ENCODE measurements at regions not wholly inside any gene's neighbourhood (a gene's known extent, or its start where the extent isn't known, plus 50 kb on each side); places are given as distances from the start of the nearest gene placed in this dataset.
"Not testable (repeated sequence)": the region's sequence is repeated elsewhere in the genome, so short reads cannot be mapped to it uniquely, and the experiment has no call there.

DNA sequence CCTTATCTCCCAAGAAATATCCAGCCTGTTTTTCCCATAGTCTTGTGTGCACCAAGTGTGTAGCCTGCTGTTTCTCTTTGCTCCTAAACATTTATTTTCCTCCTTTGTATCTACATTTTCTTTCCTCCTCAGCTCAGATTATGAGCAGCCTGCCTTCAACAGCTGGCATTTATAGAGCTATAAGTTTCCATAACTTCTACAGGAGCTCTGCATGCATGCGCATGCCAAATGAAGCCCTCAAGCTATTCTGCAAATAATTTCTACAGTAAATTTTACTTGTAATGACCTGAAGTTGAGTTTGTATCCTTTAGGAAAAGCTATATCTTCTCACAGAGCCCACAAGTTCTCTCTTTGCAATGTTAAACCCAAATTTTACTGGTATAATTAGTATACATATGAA lies 699.5 kb downstream of the CETN3 start:
- no peak for DNase-seq

- DNase-seq = no peak
Observed at GRCh38 chr5:89707891-89708290, 701.7 kb downstream of the CETN3 start.

- no peak for DNase-seq
Observed at GRCh38 chr5:89706731-89707130, 702.8 kb downstream of the CETN3 start.

DNA sequence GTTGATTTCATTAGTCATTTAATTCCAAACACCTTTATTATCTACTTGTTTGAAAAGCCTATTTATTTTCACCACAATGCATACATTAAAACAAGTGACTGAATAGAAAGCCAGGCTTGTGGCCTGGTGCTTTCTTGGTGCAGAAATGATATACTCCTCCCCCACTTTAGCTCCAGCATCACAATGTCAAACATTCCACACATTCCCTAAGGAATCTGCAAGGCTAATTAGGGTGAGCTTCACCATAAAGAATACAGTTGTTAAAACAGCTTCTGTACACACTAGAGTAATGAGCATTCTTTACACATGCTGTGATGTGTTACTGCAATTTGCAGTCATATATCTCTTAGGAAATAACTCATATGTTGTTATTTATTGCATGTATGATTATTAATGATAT lies 705.7 kb downstream of the CETN3 start:
- DNase-seq = peak; percentile 27

GRCh38 chr5:89698028-89698427 lies 711.5 kb downstream of the CETN3 start:
- no peak for DNase-seq

- peak; percentile 28 for DNase-seq
Observed at GRCh38 chr5:89697581-89697980, 712.0 kb downstream of the CETN3 start.

GRCh38 chr5:89695371-89695770 lies 714.2 kb downstream of the CETN3 start:
- DNase-seq = no peak

GRCh38 chr5:89694026-89694550 lies 715.5 kb downstream of the CETN3 start:
- DNase-seq = no peak

- DNase-seq = no peak
Observed at GRCh38 chr5:89690331-89690730, 719.2 kb downstream of the CETN3 start.

GRCh38 chr5:89686081-89686765 lies 723.3 kb downstream of the CETN3 start:
- DNase-seq = no peak

DNA sequence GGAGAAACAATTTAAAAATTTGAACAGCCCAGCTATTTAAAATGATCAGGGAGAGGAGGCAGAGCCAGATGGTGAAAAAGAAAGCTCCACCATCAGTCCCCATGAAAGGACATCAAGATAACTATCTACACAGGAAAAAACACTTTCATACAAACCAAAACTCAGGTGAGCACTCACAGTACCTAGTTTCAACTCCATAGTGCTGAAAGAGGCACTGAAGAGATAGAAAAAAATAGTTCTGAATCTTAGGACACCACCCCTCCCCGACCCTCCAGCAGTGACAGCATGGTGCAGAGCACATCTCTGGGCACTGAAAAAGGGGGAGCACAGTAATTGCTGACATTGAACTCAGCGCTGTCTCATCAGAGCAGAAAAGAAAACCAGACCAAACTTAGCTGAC lies 732.9 kb downstream of the CETN3 start:
- DNase-seq = no peak

- no peak for DNase-seq
Observed at GRCh38 chr5:89673019-89673418, 736.5 kb downstream of the CETN3 start.

DNA sequence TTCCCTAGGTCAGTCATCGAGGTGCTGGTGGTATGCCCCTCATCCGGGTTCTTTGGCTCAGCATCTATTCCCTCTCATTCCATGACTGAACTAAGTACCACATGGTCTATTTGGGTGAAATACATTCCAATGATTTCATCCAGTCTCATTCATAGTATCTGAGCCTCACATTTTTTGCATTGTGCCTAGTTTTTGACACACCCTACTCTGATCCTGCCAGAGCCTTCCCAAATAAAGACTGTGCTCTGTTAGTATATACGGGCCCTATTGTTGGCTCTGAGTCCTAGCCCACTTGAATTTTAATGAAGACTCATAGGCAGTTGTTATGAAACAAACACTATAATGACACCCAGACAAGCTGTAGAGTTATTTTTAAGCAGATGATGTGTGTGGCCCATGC lies 740.7 kb downstream of the CETN3 start:
- no peak for DNase-seq

- DNase-seq = no peak
Observed at GRCh38 chr5:89662499-89662898, 747.1 kb downstream of the CETN3 start.

DNA sequence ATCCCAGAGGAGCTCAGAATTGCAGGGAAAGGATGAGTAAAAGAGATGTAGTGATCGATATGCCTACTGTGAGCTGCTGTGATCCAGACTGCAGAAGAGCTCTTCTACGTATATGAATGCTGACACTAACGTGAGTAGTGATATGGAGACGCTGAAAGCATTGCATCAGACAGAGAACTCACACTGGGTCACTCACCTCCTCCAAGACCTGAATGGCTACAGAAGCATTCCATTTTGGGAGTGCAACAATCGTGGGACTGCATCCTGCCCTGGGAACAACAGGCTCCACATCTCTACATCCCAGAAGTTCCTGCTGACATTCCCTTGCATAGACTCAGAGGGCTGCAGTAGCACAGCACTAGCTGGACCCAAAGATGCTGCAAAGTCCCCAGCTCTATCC lies 755.9 kb upstream of the MEF2C start:
- DNase-seq = no peak

GRCh38 chr5:89634176-89634575 lies 751.2 kb upstream of the MEF2C start:
- DNase-seq = not testable (repeated sequence)

DNA sequence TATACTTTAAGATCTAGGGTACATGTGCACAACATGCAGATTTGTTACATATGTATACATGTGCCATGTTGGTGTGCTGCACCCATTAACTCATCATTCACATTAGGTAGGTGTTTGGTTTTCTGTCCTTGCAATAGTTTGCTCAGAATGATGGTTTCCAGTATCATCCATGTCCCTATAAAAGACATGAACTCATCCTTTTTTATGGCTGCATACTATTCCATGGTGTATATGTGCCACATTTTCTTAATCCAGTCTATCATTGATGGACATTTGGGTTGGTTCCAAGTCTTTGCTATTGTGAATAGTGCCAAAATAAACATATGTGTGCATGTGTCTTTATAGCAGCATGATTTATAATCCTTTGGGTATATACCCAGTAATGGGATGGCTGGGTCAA lies 747.1 kb upstream of the MEF2C start:
- DNase-seq = not testable (repeated sequence)

DNA sequence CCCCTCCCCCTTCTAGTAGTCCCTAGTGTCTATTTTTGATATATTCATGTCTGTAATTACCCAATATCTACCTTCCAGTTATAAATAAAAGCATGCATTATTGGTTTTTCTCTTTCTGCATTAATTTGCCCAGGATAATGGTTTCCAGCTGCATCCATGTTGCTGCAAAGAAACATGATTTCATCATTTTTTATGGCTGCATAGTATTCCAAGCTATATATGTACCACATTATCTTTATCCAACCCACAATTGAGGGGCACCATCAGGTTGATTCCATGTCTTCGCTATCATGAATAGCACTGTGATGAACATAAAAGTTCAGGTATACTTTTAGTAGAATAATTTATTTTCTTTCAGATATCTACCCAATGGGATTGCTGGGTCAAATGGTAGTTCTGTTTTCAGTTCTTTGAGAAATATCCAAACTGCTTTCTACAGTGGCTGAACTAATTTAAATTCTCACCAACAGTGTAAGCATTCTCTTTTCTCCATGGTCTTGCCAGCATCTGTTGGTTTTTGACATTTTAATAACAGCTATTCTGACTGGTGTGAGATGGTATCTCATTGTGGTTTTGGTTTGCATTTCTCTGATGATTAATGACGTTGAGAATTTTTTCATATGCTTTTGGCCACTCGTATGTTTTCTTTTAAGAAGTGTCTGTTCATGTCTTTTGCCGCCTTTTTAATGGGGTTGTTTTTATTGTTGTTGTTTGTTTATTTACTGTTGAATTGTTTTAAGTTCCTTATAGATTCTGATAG lies 746.1 kb upstream of the MEF2C start:
- no peak for DNase-seq

DNA sequence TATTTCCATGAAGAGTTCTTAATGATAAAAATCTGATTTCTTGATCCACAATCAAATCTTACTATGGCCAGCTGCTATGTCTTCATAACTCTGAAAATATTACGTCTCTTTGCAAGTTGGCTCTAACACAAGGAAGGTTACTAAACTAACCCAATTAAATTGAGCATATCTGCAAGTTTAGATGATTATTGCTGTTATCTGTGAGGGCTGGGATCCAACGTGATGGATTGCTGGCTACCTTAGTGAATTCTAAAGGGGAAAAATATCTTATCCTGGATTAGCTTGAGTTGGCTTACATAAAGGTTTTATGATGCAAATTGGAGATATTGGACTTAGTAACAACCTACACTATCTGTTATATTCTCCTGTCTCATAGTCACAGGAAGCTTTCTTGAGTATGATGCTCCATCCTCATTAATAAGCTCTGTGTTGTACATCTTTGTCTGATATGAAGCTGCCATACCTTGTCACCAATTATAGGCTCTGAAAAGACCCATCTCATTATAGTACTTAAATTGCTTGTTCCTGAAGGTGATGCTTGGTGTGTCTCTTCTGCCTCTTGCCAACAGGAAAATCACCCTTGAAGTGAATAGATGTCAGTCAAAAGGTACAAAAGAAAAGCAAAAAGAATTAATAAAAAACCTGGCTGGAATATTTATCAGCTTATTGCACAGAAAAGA lies 733.0 kb upstream of the MEF2C start:
- no peak for DNase-seq

GRCh38 chr5:89613222-89613956 lies 730.4 kb upstream of the MEF2C start:
- DNase-seq = no peak

- no peak for DNase-seq
Observed at GRCh38 chr5:89606939-89607534, 724.1 kb upstream of the MEF2C start.

- DNase-seq = no peak
Observed at GRCh38 chr5:89604342-89604741, 721.4 kb upstream of the MEF2C start.

- DNase-seq = no peak
Observed at GRCh38 chr5:89601880-89602279, 718.9 kb upstream of the MEF2C start.

Data from kidney glomerular epithelial cell (primary cell).